Fibroblast of lung (primary cell): ENCODE measurements at regions not wholly inside any gene's neighbourhood (a gene's known extent, or its start where the extent isn't known, plus 50 kb on each side); places are given as distances from the start of the nearest gene placed in this dataset.

ENCODE experiments used
- DNase-seq, 2 donors: peaks; one replicate each; pipeline versions ENCODE4 v3.0.0 to v3.0.0-alpha.2; 2010; ENCODE audit warnings: low read depth in 2 of 2
- H2AFZ ChIP-seq: 2 replicates; pipeline ENCODE4 v1.5.1; 2012; ENCODE audit warnings: low read length, control low read depth, inconsistent platforms
- H3K27ac ChIP-seq: 2 replicates; pipeline ENCODE4 v1.5.1; 2011; ENCODE audit warnings: low read length, control low read depth; ENCODE audit not compliant: insufficient read depth
- H3K27me3 ChIP-seq: 2 replicates; pipeline ENCODE4 v1.5.1; 2011; ENCODE audit warnings: mild to moderate bottlenecking, low read length; ENCODE audit not compliant: control insufficient read depth, insufficient read depth
- H3K36me3 ChIP-seq: 2 replicates; pipeline ENCODE4 v1.5.1; 2011; ENCODE audit warnings: low read length; ENCODE audit not compliant: control insufficient read depth, insufficient read depth
- H3K4me1 ChIP-seq: 2 replicates; pipeline ENCODE4 v1.5.1; 2011; ENCODE audit warnings: low read length; ENCODE audit not compliant: control insufficient read depth, insufficient read depth; ENCODE audit errors: extremely low read depth
- H3K4me2 ChIP-seq: 2 replicates; pipeline ENCODE4 v1.5.1; 2011; ENCODE audit warnings: low read length, control low read depth; ENCODE audit not compliant: insufficient read depth; ENCODE audit errors: extremely low read depth
- H3K4me3 ChIP-seq, 4 experiments: fragments of 200-600 bp in 1 of 4; sonication (generic) in 1 of 4; replicated peaks in 1 of 4; 2 replicates each; pipeline ENCODE4 v1.5.1; 2011 to 2016; ENCODE audit warnings: low read length in 4 of 4, low read depth in 3 of 4, mild to moderate bottlenecking in 3 of 4, control low read depth in 2 of 4, inconsistent platforms in 1 of 4, mixed read lengths in 1 of 4; ENCODE audit not compliant: insufficient read depth in 1 of 4; ENCODE audit errors: control extremely low read depth in 1 of 4
- H3K79me2 ChIP-seq: 2 replicates; pipeline ENCODE4 v1.5.1; 2012; ENCODE audit warnings: mild to moderate bottlenecking, low read length, inconsistent platforms; ENCODE audit not compliant: control insufficient read depth, insufficient read depth
- H3K9ac ChIP-seq: 2 replicates; pipeline ENCODE4 v1.5.1; 2011; ENCODE audit warnings: mild to moderate bottlenecking, low read length, control low read depth; ENCODE audit not compliant: insufficient read depth
- H3K9me3 ChIP-seq: 2 replicates; pipeline ENCODE4 v1.5.1; 2012; ENCODE audit warnings: low read depth, low read length; ENCODE audit not compliant: control insufficient read depth, insufficient read depth
- H4K20me1 ChIP-seq: 2 replicates; pipeline ENCODE4 v1.5.1; 2011; ENCODE audit warnings: low read length; ENCODE audit not compliant: control insufficient read depth, insufficient read depth; ENCODE audit errors: extremely low read depth
- CTCF ChIP-seq, 2 donors: IDR thresholded peaks in 1 of 2; conservative IDR thresholded peaks in 1 of 2; 1 replicate in 1 of 2; 2 replicates in 1 of 2; pipeline ENCODE4 v1.5.1; 2011 to 2012; ENCODE audit warnings: low read length in 2 of 2, control low read depth in 1 of 2, inconsistent platforms in 1 of 2, low read depth in 1 of 2, mild to moderate bottlenecking in 1 of 2
- EZH2 ChIP-seq: IDR thresholded peaks from 2 replicates; pipeline ENCODE4 v1.5.1; 2012; ENCODE audit warnings: low read length, control low read depth, mild to moderate bottlenecking; ENCODE audit errors: missing control alignments

- no peak overlapping the region for H2AFZ ChIP-seq
- H3K9me3 ChIP-seq = no peaks in the 10 kb centered on the region
- H3K27ac ChIP-seq = no peak overlapping the region
- H4K20me1 ChIP-seq = no peaks in the 10 kb centered on the region
- no peaks in the 10 kb centered on the region for H3K4me1 ChIP-seq
- H3K4me3 ChIP-seq = no peak overlapping the region
- H3K36me3 ChIP-seq = no peaks in the 10 kb centered on the region
- H3K4me2 ChIP-seq = no peak overlapping the region
- H3K27me3 ChIP-seq = no peaks in the 10 kb centered on the region
- no peak overlapping the region for H3K9ac ChIP-seq
- DNase-seq = no peak
- H3K79me2 ChIP-seq = no peaks in the 10 kb centered on the region
- TF ChIP-seq EZH2 (no peak), CTCF (conservative IDR thresholded peaks at IDR 0.05 in 1 of 2, IDR thresholded peaks at IDR 0.05 in 1 of 2; ENCODE audit: low read depth in 1 of 2, low read length in 2 of 2) (no peak)
Observed at GRCh38 chr10:131424053-131424452, 112.5 kb upstream of the TCERG1L start.

GRCh38 chr10:131424836-131425491, 113.4 kb upstream of the TCERG1L start:
- Histone ChIP-seq H2AFZ (no peak overlapping the region), H3K4me1 (no peaks in the 10 kb centered on the region), H3K27ac (no peak overlapping the region), H3K36me3 (no peaks in the 10 kb centered on the region), H3K79me2 (no peaks in the 10 kb centered on the region), H3K4me3 (no peak overlapping the region), H3K27me3 (no peaks in the 10 kb centered on the region), H3K9me3 (no peaks in the 10 kb centered on the region), H4K20me1 (no peaks in the 10 kb centered on the region), H3K9ac (no peak overlapping the region), H3K4me2 (no peak overlapping the region)
- no peak for DNase-seq
- TF ChIP-seq EZH2 (no peak), CTCF (conservative IDR thresholded peaks at IDR 0.05 in 1 of 2, IDR thresholded peaks at IDR 0.05 in 1 of 2; ENCODE audit: low read depth in 1 of 2, low read length in 2 of 2) (no peak)

GRCh38 chr10:131425752-131426533, 114.4 kb upstream of the TCERG1L start:
- Histone ChIP-seq H3K4me3 (no peak overlapping the region), H4K20me1 (no peaks in the 10 kb centered on the region), H3K4me1 (no peaks in the 10 kb centered on the region), H3K4me2 (no peak overlapping the region), H2AFZ (no peak overlapping the region), H3K9ac (no peak overlapping the region), H3K79me2 (no peaks in the 10 kb centered on the region), H3K36me3 (no peaks in the 10 kb centered on the region), H3K27me3 (no peaks in the 10 kb centered on the region), H3K27ac (no peak overlapping the region), H3K9me3 (no peaks in the 10 kb centered on the region)
- TF ChIP-seq CTCF (conservative IDR thresholded peaks at IDR 0.05 in 1 of 2, IDR thresholded peaks at IDR 0.05 in 1 of 2; ENCODE audit: low read depth in 1 of 2, low read length in 2 of 2) (no peak), EZH2 (no peak)
- DNase-seq = no peak
